Stimulated activated CD8-positive, alpha-beta memory T cell treated with anti-CD3 and anti-CD28 coated beads, Interleukin-12 subunit alpha, Interleukin-12 subunit beta, amount 100 ng/mL, for 1 hour (primary cell): ENCODE measurements at regions not wholly inside any gene's neighbourhood (a gene's known extent, or its start where the extent isn't known, plus 50 kb on each side); places are given as distances from the start of the nearest gene placed in this dataset.

Source experiments
- DNase-seq: peaks from one replicate; pipeline ENCODE4 v3.0.0-alpha.2; 2020; ENCODE audit warnings: low read depth

DNA sequence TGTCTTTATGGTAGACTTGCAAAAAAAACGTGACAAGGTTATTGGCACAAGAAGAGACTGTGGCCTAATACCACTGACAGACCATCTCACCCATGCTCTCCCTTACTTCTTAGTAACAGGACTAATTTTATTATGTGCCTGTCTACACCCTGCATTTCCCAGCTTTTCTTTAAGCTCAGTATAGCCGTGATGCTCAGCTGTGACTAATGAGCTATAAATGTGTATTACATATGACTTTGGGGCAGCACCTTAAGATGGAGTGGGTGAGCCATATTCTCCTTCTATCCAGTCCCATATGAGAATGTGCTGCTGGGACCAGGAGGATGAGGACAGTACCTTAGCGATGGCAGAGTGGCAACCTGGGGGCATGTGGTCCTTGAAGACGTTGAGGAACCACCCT lies 293.5 kb downstream of the RNF144A start:
- no peak for DNase-seq

DNA sequence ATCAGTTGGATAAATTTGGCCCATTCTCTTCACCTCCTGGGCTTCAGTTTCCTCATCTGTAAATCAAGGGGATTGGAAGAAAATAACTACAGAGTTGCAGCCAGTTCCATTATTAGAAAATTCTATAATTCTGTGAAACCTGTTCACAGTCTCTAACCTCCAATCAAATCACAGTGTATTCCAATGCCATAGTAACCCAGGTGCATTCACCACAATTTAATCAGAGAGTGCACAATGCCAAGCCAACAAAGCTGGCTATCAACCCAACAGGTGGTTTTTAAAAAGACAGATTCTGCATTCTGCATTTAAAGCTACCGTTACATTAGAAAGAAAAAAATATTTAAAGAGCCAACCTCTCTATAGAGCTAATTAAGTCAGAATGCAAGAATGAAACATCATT lies 308.6 kb downstream of the RNF144A start:
- no peak for DNase-seq

DNA sequence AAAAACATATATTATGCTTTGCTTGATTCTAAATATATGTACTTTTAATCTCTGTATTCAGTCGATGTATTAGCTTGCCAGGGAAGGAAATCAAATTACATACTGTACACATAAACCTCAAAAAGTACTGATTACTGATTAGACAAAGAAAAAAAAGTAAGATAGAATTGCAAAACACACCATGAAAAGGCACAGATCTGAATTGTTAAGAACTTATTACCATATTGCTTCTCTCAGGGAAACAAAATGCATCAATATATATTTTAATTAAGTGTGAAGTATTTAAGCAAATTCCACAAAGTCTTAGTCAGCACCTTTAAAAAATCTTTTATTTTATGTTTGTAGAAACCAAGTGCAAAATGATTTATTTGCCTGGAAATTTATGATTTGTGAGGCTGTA lies 309.3 kb downstream of the RNF144A start:
- DNase-seq = no peak

DNA sequence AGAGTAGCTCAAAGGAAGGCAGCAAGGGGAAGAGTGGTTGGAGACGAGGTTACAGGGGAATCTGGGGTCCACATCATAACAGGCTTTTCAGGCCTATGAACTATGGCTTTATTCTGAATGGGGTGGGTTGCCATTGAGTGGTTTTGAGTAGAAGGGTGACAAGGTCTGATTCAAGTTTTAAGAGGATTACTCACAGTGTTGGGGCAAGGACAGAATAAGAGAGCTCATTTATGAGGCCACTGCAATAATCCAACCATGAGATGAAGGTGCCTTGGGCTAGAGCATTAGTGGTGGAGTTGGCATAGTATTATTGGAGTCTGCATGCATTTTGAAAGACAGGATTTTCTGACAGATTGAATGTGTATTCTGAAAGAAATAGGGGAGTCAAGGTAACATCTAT lies 315.9 kb downstream of the RNF144A start:
- DNase-seq = no peak

DNA sequence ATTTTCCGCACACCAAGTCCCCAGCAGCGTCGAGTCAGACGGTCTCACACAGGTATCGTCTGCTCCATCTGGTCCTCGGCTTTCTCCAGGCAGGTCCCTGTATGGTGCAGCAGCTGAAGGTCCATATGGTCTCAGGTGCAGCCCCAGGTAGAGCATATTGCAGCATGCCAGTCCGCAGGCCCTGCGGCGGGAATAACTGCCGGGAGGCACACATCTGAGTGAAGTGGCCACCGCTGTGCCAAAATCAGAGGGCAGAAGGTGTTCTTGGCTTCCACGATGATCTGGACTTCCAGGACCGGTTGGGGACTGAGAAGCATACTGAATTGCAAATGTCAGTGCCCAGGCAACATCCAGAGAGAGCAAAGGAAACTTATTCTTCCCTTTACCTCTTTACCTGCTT lies 320.3 kb downstream of the RNF144A start:
- DNase-seq = no peak

DNA sequence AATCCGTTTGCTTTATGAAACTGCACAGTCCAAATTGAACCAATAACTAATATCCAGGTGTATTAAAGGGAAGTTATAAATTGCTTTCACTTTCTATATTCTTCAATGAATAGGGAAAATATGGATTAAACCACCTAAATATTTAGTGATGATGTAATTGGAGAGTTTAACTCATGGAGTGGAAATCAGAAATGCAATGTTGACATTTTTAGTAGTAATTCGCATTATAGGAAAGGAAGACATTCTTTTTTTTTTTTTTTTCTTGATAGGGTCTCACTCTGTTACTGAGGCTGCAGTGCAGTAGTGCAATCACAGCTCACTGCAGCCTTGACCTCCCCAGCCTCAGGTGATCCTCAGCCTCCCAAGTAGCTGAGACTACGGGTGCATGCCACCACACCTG lies 321.9 kb downstream of the RNF144A start:
- DNase-seq = no peak

DNA sequence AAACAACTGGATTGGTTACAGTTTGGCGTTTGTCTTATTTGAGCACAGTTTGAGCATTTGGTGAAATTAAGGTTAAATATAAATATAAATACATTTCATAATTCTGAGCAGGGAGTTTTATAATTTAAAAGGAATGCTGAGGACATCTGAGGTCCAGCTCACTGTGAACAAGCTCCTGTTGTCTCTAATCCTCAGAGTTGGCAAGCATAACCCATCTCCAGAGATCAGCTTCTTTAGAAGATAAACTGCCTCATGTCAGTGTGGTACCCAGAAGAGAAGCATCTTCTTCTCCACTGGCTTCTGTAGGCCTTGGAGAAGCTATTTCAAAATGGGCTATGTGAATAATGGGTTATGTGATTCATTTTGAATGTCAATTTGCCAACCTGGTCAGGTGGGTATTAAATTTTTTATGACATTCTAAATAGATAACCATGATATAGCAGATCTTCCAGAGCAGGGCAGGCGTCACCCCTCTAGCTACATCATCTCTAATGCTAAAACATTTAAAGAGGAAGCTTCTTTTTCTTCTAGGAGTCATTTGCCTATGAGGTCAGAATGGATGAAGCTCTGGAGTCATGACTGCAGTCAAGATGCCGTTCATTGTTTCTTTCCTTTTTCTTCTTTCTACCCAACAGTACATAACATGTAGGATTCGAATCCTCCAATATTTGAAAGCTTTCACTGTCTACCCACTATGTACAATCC lies 324.0 kb downstream of the RNF144A start:
- no peak for DNase-seq

DNA sequence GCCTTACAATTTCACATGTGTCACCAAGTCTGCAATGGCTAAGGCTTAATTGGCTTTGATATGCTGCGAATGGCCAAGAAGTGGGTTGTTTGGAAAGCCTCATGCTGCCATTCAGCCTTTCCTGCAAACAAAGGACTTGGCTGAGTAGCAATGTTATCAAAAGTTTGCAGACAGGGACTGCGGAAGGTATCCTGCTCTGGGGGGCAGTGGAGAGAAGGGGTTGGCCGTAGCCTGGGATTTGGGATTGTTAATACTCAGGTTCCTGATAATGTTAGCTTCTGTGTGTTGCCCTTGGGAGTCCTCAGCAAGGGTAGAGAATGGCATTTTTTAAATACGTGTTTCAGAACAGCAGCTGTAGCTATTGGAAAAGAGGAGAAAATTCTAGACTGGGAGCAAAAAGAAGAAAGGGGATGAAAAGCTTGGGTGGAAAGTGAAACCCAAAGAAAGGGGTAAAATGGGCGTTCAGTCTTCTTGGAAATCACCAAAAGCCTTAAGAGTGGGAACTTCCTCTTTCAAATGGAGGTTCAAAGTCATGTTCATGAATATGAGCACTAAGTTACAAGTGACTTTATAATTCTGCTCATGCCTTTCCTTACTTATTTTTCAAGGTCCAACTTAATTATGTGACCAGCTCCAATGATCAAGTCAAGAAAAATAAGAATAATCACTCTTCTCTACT lies 325.1 kb downstream of the RNF144A start:
- no peak for DNase-seq

DNA sequence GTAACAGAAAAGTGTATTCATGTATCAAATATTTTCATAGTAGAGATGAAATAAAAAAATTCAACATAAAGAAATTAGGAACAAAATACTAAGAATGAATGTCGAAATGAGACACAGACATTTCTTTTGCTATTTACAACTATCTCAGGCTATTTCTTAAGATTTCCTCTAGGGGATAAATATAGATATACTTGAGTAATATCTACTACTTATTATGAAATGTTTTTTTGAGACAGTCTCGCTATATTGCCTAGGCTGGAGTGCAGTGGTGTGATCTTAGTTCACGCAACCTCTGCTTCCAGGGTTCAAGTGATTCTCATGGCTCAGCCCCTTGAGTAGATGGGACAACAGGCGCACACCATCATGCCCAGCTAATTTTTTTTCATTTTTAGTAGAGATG lies 326.1 kb downstream of the RNF144A start:
- no peak for DNase-seq

DNA sequence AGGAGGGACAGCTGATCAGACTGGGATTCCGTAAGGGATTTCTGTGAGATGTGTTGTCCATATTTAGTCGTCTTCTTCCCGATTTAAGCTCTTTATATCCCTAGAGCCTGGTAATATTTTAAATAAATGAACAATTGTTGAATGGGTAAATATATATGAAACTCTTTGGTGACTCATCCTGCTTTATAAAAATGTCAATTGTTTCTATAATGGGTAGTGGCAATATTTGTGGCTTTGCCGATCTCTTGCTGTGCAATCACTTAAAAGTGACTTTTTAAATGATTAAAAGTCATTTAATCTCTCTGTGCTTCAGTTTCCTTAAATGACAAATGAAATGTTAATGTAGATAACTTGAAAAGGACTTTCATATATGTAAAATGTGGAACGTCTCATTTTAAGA lies 339.2 kb downstream of the RNF144A start:
- DNase-seq = no peak

DNA sequence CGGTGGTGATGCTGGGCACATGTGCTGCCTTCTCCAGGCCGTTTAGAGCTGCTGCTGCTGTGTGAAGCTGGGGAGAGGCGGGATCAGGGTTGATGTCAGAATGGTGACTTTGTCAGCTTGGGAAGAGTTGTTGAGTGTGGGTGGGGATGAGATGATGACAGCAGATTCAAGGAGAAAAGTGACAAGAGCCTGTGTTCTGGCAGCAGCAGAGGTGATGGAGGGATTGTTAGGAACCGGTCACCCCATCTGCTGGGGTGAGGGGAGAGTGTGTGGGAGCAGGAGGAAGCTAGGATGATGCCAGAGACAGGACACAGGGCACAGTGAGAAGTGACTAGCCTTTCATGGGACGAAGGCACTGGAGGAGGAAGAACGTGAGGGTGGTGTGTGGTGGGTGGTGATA lies 345.5 kb downstream of the RNF144A start:
- DNase-seq = no peak

DNA sequence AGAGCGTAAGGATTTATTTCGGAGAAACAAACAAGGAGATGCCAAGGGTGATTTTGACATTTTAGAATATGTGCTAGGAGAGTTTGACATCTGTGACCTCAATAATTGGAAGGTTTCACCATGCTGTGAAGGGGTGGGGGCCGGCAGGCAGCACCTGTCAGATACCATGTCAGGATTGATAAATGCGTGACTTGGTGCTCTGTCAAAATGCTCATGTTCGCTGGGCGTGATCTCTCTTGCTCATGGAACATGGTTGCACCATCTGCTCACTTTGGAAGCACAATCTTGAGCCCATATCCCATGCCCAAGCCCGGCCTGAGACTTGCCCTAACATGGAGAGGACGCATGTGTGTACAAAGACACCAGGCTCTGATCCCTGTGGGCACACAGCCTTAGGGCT lies 347.6 kb downstream of the RNF144A start:
- DNase-seq = no peak

DNA sequence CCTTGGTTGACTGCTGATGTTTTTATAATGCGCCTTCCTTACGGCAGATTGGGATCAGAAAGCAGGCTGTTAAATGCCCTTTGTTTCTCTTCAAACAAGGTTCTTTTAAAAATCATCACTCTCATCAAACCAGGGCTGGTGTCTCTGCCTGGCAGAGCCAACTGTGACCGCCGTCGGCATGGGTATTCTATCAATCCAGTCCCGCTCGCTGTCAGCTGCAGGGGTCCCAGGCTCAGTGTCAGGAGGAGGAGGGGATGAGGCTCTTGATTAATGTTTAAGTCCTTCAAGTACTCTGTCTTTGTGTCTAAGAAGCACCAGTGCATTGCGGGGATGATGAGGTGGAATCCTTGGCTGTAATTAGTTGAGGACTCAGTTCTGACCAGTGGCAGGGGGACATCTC lies 348.1 kb downstream of the RNF144A start:
- no peak for DNase-seq

DNA sequence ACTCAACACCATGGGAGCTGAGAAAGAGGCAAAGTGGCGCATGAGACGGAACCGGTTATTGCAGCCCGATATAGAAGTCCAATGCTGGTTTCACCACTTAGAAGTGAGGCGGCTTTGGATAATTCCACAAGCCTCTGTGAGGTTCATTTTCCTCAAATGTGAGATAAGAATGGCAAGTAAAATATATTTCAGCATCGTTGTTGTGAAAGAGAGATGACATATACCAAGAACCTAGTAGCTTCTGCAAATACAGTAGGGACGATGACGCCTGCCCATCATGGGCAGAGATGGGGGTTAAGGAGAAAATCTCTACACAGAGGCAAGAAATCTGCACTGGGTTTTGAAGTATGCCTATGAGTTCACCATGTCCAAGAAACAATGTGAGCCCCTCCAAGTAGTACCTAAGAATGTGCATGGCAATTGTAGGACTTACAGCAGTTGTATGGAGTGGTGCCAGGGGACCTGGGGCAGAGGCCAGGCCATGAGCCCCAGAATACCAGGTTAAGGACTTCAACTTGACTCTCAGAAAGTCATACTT lies 352.0 kb downstream of the RNF144A start:
- DNase-seq = no peak

DNA sequence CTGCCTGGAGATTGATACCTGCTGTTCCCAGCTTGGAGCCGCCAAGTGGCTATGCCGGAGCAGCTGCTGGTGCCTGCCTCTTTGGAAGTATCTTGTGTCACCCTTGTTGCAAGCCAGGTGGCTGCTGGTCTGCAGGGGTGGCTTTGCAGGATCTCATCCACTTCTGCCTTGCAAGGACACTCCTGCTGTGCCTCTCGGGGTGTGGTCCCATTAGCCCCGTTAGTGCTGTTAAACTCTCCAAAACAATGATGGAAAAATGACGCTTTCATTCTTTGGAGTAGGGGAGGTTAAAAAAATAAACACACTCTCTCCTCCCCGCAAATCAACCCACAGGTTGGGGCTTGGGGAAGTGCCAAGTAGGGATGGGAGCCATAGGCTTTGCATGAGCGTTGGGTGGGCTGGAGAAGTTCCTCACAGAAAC lies 352.8 kb downstream of the RNF144A start:
- no peak for DNase-seq

DNA sequence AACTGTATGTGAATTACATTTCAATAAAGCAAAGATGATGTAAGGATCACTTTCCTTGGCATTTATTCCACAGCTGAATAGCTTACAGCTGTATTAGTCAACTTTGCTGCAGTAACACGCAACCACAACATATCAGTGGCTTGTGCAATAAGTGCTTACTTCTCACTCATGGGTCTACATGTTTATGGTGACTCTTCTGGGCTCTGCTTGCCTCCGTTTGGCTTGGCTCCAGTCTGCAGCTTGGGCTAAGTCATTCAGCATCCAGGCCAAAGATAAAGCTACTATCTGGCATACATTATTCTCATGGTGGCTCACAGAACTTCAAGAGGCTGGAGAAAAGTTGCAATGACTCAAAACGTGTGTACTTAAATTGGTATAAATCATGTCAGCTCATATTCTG lies 355.0 kb downstream of the RNF144A start:
- no peak for DNase-seq

DNA sequence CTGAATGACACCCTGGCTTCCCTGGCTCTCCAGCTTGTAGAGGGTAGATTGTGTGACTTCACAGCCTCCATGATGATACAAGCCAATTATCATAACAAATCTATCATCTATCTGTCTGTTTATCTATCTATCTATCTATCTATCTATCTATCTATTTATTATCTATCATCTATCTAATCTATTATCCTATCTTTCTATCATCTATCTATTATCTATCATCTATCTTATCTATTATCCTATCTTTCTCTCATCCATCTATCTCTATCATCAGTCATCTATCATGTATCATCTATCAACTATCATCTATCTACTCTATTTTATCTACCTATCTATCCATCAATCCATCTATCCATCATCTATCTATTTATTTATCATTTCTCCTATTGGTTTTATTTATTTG lies 361.8 kb downstream of the RNF144A start:
- DNase-seq = no peak

DNA sequence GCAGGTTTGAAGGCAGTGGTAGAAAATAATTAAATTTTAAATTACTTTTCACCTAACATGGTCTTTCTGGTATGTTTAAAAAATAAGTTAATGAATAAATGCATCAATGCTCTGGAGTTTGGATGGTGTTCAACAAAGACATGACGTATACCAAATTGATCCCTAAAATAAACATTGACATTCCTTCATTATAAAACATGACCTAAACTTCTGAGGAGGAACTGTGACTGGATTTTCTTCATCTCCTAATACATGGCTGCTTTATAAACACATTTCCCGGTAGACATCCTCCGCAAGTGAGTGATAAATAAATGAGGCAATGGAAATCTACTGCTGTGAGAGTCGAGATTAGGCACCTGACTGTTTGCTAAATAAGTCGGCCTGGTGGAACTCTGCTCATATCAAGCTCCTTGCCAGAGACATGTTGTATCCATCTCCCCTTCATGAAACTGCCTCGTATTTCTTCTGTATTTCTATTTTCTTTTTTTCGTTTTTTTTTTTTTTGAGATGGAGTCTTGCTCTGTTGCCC lies 362.3 kb downstream of the RNF144A start:
- DNase-seq = no peak

DNA sequence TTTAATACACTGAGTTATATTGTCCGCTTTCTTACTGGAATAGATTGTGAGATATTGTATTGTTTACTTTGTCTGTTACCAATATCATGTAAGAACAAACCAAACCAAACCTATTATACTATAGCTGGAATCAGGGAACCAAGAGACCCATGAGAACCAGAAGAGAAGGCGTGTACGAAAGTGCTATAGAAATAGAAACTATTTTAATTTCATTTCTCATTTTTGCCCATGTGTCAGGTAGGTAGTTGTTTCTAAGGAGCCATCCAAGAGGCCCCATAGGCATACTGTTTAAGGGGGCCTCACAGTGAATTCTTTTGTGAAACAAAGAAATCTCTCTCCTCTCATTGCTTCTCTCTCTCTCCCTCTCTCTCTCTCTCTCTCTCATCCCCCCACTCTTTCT lies 363.6 kb downstream of the RNF144A start:
- no peak for DNase-seq

DNA sequence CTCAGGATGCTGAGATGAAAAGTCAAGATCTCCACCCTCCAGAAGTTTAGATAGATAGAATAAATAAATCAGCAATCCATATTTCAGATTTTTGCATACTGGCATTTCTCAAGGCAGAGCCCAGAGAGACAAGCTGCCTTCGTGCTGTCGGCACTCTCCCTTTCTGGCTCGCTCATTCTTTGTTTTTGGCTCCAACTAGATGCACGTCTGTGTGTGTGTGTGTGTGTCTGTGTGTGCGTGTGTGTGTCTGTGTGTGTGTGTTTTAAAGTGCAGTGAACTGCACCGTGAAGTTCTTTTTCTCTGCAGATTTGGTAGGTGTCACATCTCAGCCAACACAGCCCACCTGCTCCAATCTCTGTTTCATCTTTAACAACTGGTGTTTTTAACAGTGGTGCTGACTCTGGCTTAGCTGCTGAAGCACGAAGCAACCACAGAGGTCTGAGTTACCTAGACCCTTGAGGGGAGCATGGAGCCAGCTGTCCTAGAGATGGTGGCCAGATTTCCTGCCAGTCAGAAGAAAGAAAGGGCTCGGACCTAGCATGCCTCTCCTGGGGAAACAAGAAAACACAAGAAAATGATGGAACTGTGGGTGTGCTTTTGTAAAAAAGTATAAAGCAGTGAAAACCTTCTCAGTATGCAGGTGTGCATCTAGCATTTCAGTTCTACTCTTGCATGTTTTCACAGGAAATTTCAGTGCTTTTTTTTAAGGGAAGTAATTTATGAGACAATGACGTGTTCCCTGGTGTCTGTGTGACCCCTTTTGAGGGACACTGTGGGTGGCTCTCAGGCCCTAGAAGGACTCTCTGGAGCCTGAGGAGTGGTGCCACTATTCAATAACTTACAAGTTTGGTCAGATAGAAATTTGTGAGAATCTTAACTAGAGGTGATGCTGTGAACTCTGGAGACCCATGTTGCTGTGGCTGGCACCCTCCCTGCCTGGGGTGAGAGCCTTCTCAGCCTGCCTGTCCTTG lies 364.3 kb downstream of the RNF144A start:
- no peak for DNase-seq

DNA sequence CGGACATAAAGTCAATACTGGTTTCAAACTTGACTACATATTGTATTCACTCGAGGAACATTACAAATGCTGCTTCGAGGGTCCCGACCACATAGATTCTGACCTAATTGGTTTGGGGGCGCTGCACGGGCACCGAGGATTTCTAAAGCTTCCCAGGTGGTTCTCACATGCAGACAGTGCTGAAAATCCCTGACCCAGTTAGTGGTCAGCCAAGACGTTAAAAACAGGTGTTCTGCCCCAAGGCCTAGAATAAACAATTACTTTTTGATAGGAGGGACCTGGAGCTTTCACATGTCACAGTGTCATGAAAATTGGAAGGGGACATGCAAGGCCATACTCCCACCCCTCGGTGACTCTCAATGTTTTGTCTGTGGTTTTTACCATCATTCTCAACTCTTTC lies 368.9 kb downstream of the RNF144A start:
- DNase-seq = no peak

DNA sequence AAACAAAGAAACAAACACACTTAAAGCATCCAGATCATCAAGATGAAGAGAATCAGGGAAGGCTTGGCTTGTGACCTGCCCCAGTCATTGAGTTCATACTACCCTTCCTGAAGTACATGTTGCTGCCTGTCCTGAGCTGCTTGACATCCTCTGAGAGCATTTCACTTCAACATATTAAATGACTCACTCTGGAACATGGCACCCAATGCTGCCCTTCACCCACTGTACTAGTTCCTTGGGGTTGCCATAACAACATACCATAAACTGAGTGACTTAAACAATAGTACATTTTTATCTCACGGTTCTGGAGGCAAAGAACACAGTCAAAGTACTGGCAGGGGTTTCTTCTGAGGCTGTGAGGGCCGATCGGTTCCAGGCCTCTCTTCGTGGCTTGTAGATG lies 371.3 kb downstream of the RNF144A start:
- no peak for DNase-seq
